Activated naive CD4-positive, alpha-beta T cell treated with anti-CD3 and anti-CD28 coated beads, Interleukin-2, amount 50 U/mL, for 16 hours (primary cell): ENCODE measurements at regions not wholly inside any gene's neighbourhood (a gene's known extent, or its start where the extent isn't known, plus 50 kb on each side); places are given as distances from the start of the nearest gene placed in this dataset.
"Not testable (repeated sequence)": the region's sequence is repeated elsewhere in the genome, so short reads cannot be mapped to it uniquely, and the experiment has no call there.

Source experiments
- DNase-seq: peaks from one replicate; pipeline ENCODE4 v3.0.0-alpha.2; 2020

- no peak for DNase-seq
Observed at GRCh38 chr21:36602735-36603134, 96.2 kb upstream of the SIM2 start.

DNA sequence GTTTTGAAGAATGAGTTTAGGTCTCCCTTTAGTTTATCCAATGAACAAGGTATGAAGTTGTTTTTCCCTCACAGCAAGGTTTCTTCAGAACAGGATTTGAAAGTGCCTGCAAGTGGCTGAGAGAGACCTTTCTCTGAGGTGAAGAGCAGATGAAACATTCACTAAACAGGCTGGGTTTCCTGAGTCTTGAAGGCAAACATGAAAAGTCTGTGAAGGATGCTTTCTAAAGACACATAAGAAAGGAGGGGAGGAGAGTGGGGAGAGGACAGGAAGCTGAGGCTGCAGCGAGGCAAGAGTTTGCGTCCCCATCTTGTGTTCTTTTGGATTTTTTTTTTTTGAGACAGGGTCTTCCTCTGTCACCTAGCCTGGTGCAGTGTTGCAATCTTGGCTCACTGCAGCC is 95.7 kb upstream of the SIM2 start:
- DNase-seq: no peak

DNA sequence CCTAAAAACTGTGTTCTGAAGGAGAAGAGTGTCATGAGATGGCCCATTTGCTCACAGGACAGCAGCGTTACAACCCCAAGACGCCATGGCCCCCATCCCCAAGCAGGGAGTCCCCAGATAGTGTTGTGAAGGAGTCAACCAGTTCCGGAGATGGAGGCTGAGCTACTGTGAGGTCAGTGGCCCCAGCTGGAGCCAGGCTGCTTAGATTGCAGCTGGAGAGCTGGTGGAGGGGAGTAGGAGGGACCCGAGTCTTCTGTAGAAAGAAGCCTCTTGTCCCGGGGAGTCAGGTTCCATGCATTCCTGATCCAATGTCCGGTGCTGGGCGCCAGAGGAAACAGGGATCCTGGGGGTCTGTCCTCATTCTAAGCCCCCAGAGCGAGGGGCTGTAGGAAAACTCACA is 93.5 kb upstream of the SIM2 start:
- no peak for DNase-seq

GRCh38 chr21:36606287-36606982 is 92.5 kb upstream of the SIM2 start:
- DNase-seq: no peak

DNA sequence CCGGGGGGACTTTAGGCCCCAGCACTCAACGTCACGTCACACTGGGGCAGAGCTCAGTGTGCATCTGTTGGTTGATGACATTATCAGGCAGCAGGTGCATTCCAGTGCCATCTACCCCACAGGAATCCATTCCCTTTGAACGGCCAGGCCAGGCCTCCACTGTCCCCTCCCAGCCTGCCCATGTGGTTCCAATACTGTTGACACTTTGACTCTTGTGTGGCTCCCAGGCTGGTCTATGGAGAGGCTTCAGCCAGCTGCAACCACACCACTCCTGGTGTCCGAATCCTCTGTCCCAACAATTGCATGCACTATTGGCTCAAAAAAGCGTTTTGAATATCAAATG is 92.0 kb upstream of the SIM2 start:
- no peak for DNase-seq

DNA sequence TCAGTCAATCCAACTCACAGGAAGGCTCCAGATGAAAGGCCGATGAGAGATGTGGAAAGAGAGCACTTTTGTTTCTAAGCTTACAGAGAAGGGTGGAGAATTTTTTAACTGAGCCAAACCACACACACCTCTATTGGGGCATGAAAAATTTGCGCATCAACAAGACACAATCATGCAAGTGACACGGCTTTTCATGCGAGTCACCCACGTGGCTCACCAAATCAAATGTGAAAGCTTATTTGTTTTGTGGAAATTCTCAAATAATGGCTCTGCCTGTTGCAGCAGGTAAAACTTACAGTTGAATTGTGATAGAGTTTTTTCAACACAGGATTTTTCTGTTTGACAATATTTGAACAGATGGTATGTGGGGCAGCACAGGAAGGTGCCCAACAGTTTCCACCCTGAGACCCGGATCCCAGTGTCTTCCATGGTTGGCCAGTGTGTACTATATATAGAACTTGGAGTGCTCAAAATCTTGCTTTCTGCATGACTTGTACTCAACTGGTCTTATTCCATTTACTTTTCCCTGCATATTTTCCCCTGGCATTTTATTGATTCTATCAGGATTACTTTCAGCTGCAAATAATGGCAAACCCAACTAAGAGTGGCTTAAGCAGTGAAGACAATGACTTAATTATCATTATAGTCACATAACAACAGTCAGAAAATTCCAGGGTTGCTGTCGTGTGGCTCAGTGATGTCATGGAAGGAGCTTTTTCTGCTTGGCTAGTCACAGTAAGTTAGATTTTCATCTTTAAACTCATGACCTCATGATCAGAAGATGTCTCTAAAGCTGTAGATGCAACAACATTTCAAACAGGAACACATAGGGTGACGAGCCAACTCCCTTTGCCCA is 90.6 kb upstream of the SIM2 start:
- DNase-seq: no peak

DNA sequence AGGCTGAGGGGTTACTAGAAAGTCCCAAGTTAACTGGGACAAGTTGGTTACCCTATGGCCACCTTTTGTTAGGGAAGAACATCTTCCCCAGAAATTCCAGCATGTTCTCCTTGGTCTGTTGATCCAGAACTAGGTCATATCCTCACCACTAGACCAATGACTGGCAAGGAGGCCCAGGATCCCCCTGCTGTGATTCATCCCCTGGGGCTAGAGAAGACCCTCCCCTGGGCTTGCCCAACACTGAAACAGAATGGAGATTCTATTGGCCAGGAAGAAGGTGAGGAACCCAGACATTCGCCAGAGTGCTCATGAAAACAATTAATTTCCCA is 90.1 kb upstream of the SIM2 start:
- no peak for DNase-seq

DNA sequence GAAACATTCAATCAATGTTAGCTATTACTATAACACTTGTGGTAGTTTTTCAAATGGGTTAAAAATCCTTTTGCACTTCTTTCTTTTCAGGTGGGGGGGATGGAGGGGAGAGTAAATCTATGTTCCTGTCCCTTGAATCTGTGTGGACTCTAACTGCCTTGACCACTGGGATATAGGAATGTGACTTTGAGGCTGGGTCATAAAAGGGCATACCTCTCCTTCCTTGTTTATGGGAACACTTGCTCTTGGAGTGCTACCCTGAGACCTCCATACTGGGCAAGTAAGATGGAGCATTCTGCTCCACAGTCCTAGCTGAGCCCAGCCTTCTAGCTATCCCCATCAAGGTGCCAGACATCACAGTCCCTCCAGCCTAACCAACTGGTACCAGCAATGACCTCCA is 89.3 kb upstream of the SIM2 start:
- no peak for DNase-seq

DNA sequence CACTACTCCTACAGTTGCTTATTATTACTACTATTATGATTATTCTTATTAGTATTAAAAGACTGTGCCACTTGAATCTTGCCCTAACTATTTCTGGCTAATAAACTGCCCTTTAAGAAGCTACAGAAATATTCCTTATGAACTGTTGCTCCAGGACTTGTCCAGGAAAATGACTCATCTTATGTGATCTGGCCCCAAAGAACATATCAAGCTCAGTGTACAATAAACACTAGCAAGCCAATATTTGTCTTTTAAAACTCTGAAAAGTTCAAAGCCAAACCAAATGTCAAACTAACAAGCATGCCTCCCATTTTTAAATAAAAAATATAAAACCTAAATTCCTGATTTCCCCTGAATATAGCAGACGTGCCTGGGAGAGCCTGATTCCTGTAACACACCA is 88.7 kb upstream of the SIM2 start:
- no peak for DNase-seq

- no peak for DNase-seq
Observed at GRCh38 chr21:36610935-36611334, 88.0 kb upstream of the SIM2 start.

DNA sequence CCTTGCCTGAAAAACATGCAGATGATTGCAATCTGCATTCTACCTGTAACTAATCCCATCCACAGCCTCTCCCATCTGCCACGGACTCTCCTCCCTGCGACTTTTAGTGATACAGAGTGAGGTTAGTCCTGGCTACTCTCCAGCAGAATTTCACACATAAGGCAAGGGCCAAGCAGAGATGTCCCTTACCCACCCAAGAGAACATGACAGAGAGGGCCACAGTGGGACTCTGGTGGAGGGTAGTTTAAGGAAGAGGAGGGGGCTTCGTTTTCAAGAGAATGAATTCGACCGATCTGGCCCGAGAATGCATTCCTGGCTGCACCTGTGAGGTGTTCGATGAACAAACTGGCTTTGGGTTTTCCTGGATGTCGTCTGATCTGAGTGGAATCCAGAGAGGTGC is 87.5 kb upstream of the SIM2 start:
- DNase-seq: no peak

DNA sequence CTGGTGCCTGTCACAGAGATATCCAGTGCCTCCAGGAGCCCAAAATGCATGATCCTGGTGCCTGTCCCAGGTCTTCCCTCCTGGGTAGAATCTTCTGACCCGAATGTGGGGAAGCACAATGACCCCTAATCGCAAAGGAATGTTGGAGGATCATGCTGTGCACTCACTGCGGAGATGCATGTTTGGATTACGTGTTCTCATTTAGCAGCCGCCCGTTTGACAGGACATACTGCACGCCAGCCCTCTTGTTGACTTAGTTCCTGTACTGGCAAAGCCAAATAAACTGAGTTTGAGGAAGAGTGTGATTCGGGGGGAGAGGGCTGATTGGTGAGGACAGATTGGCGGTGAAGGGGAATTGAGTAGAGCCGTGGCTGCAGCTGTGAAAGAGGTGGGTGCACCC is 85.9 kb upstream of the SIM2 start:
- DNase-seq: no peak

GRCh38 chr21:36613554-36613953 is 85.4 kb upstream of the SIM2 start:
- no peak for DNase-seq

DNA sequence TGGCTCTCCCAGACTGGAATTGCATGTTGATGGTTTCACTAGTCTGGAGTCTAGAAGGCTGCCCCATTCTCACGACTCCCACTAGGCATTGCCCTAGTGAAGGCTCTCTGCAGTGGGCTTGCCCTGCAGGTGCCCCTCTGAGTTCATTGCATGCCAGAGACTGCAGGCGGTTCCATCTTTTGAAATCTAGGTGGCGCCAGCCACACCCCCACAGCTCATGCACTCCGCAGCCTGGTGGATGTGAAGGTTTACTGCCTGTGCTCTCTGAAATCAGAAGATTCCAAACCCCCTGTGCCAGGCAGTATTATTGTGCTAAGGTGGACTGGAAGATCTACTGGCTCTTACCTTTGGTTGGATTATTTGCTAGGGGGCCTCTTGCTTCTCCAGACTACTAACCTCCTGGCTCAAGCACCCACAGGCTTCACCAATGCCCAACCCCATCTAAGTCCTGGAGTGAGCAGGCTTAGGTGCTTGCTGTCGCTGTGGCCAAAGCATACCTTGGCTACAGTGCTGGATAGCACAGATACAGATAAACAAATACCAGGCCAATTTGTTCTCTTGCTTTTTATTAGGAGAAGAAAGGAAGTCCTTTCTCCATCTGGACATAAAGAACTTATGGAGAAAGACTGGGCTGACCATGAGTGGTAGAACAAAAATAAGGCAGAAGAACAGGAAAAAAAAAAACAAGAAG is 83.5 kb upstream of the SIM2 start:
- DNase-seq: no peak

DNA sequence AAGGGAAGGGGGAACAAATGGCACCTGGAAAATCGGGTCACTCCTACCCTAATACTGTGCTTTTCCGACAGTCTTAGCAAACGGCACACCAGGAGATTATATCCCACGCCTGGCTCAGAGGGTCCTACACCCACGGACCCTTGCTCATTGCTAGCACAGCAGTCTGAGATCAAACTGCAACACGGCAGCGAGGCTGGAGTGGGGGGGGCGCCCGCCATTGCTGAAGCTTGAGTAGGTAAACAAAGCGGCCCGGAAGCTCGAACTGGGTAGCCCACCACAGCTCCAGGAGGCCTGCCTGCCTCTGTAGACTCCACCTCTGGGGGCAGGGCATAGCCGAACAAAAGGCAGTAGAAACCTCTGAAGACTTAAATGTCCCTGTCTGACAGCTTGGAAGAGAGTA is 82.1 kb upstream of the SIM2 start:
- not testable (repeated sequence) for DNase-seq

GRCh38 chr21:36621794-36622193 is 77.1 kb upstream of the SIM2 start:
- not testable (repeated sequence) for DNase-seq

DNA sequence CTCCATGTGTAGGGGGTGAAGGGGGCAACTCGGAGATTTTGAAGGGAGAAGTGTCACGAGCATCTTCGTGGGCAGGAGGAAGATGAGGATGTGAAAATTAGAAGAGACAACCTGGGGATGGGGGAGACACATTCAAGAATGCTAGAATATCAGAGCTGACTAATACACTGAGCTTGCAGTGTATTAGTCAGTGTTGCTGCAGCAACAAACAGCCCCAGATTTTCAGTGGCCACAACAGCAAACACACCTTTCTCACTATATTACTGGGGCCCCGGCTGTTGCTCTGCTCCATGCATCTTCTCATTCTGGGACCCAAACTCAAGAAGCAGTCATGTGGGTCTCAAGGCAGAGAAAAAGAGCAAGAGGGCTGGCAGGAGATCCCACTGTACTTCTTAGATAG is 74.8 kb upstream of the SIM2 start:
- DNase-seq: no peak

GRCh38 chr21:36626791-36627190 is 72.1 kb upstream of the SIM2 start:
- no peak for DNase-seq

- DNase-seq: no peak
Observed at GRCh38 chr21:36627242-36627641, 71.7 kb upstream of the SIM2 start.

GRCh38 chr21:36628106-36628505 is 70.8 kb upstream of the SIM2 start:
- DNase-seq: no peak

GRCh38 chr21:36628761-36629460 is 70.0 kb upstream of the SIM2 start:
- DNase-seq: no peak

- peak; percentile 63 for DNase-seq
Observed at GRCh38 chr21:36630485-36631206, 68.3 kb upstream of the SIM2 start.

DNA sequence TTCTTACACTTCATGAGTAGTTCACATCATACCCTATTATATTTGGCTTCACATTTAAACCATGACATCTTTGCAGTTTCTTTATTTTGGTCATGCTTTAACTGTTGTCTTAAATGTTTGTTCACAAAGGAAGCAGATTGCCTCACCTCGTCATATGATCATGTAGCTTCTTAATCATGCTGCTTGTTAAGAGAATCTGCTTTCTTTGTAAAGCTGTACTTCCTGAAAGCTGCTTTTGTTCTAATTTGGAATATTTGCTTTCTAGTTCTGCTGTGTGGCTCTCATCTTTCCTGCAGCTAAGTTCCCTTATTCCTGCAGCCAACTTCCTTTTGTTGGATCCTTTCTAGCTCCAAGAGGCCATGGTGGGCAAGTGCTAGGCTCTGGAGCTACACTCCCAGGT is 62.9 kb upstream of the SIM2 start:
- no peak for DNase-seq
